ENCODE measurements at regions not wholly inside any gene's neighbourhood (a gene's known extent, or its start where the extent isn't known, plus 50 kb on each side); places are given as distances from the start of the nearest gene placed in this dataset.
A peak's percentile ranks its signal among the peaks of the same experiment; 100 is the strongest.

- Histone ChIP-seq H3K4me3 (no peak overlapping the region), H3K27ac (no peak overlapping the region), H3K4me1 (replicated peaks in 1 of 2) (no peaks in the 10 kb centered on the region), H3K36me3 (replicated peaks in 1 of 2) (no peaks in the 10 kb centered on the region), H3K27me3 (no peaks in the 10 kb centered on the region), H3K9me3 (replicated peaks in 1 of 3) (no peaks in the 10 kb centered on the region)
- peak in 3 of 7 donors; percentile 14 to 26 (median 21) for DNase-seq
- WGBS, 4 donors, result 47 to 59% (median 53%) methylated on average over 6 of the region's 6 CpGs
- TF ChIP-seq POLR2A (IDR thresholded peaks at IDR 0.05), result no peak
- TF ChIP-seq CTCF (IDR thresholded peaks at IDR 0.05), result no peak
- intact Hi-C loops (cut with DNase I), result no loop called here
Measured at GRCh38 chr15:95596496-95596895, 734.0 kb upstream of the NR2F2 start.

GRCh38 chr15:95598251-95598855, 732.1 kb upstream of the NR2F2 start:
- Histone ChIP-seq H3K27ac (no peak overlapping the region), H3K36me3 (replicated peaks in 1 of 2) (no peaks in the 10 kb centered on the region), H3K9me3 (replicated peaks in 1 of 3) (no peaks in the 10 kb centered on the region), H3K27me3 (no peaks in the 10 kb centered on the region), H3K4me3 (no peak overlapping the region), H3K4me1 (replicated peaks in 1 of 2) (no peaks in the 10 kb centered on the region)
- intact Hi-C loops (cut with DNase I), result no loop called here
- 54 to 60% (median 56%) methylated on average over 8 of the region's 8 CpGs for WGBS, 4 donors
- TF ChIP-seq POLR2A (IDR thresholded peaks at IDR 0.05) (no peak), CTCF (IDR thresholded peaks at IDR 0.05) (no peak)
- DNase-seq, result no peak

GRCh38 chr15:95600367-95600766, 730.1 kb upstream of the NR2F2 start:
- Histone ChIP-seq H3K36me3 (replicated peaks in 1 of 2) (no peaks in the 10 kb centered on the region), H3K27me3 (no peaks in the 10 kb centered on the region), H3K4me3 (no peak overlapping the region), H3K27ac (no peak overlapping the region), H3K4me1 (replicated peaks in 1 of 2) (peaks cover 0 to 5% of the 10 kb centered on the region in 2 donors), H3K9me3 (replicated peaks in 1 of 3) (no peaks in the 10 kb centered on the region)
- intact Hi-C loops (cut with DNase I), result no loop called here
- DNase-seq, result no peak
- TF ChIP-seq POLR2A (IDR thresholded peaks at IDR 0.05), result no peak
- no peak for TF ChIP-seq CTCF (IDR thresholded peaks at IDR 0.05)
- 83 to 91% (median 85%) methylated on average over 2 of the region's 2 CpGs for WGBS, 4 donors

- no peak for TF ChIP-seq CTCF (IDR thresholded peaks at IDR 0.05)
- no peak for TF ChIP-seq POLR2A (IDR thresholded peaks at IDR 0.05)
Measured at GRCh38 chr15:95600884-95601283, 729.6 kb upstream of the NR2F2 start.

More at GRCh38 chr15:95600884-95601283, 729.6 kb upstream of the NR2F2 start:
- no peaks in the 10 kb centered on the region for H3K36me3 ChIP-seq (replicated peaks in 1 of 2)
- intact Hi-C loops (cut with DNase I), result no loop called here
- H3K4me3 ChIP-seq, result no peak overlapping the region
- H3K27me3 ChIP-seq, result no peaks in the 10 kb centered on the region
- no peaks in the 10 kb centered on the region for H3K9me3 ChIP-seq (replicated peaks in 1 of 3)
- DNase-seq, result no peak
- 85 to 95% (median 91%) methylated on average over 3 of the region's 3 CpGs for WGBS, 4 donors
- no peak overlapping the region for H3K27ac ChIP-seq
- peaks cover 0 to 5% of the 10 kb centered on the region in 2 donors for H3K4me1 ChIP-seq (replicated peaks in 1 of 2)
